Brain microvascular endothelial cell (primary cell): ENCODE measurements at regions not wholly inside any gene's neighbourhood (a gene's known extent, or its start where the extent isn't known, plus 50 kb on each side); places are given as distances from the start of the nearest gene placed in this dataset.

Source experiments
- DNase-seq: peaks from one replicate; pipeline ENCODE4 v3.0.0-alpha.2; 2020
- H3K27ac ChIP-seq: fragments of 250-450 bp; sonication (Bioruptor Pico); 2 replicates; pipeline ENCODE4 v1.5.1; 2020; ENCODE audit warnings: mild to moderate bottlenecking, moderate library complexity
- H3K27me3 ChIP-seq: fragments of 250-450 bp; sonication (Bioruptor Pico); replicated peaks from 2 replicates; pipeline ENCODE4 v1.5.1; 2020; ENCODE audit warnings: mild to moderate bottlenecking
- H3K36me3 ChIP-seq: fragments of 250-450 bp; sonication (Bioruptor Pico); replicated peaks from 2 replicates; pipeline ENCODE4 v1.5.1; 2020; ENCODE audit warnings: mild to moderate bottlenecking
- H3K4me3 ChIP-seq: 2 replicates; pipeline ENCODE4 v1.5.1; 2011; ENCODE audit warnings: low read depth, mild to moderate bottlenecking, control low read depth, low read length, moderate library complexity
- CTCF ChIP-seq: IDR thresholded peaks from 2 replicates; pipeline ENCODE4 v1.5.1; 2011; ENCODE audit warnings: low read depth, mild to moderate bottlenecking, moderate library complexity, low read length, control low read depth, inconsistent platforms; ENCODE audit errors: missing control alignments
- in situ Hi-C: cut with HindIII; loops from 2 replicates; pipeline ENCODE4 v1.10.0; 2017; ENCODE audit warnings: low sequenced_read_pairs, low pct_ligation_motif_present

- in situ Hi-C loops, result no loop called here
- Histone ChIP-seq H3K4me3 (no peak overlapping the region), H3K36me3 (no peaks in the 10 kb centered on the region), H3K27me3 (no peaks in the 10 kb centered on the region), H3K27ac (no peak overlapping the region)
- TF ChIP-seq CTCF, result no peak
- DNase-seq, result no peak
Measured at GRCh38 chr7:91596287-91596686, 284.2 kb downstream of the MTERF1 start.

- in situ Hi-C loops, result no loop called here
- no peaks in the 10 kb centered on the region for H3K27me3 ChIP-seq
- no peak for TF ChIP-seq CTCF
- H3K27ac ChIP-seq, result no peak overlapping the region
- no peaks in the 10 kb centered on the region for H3K36me3 ChIP-seq
- no peak for DNase-seq
- H3K4me3 ChIP-seq, result no peak overlapping the region
Measured at GRCh38 chr7:91598791-91599190, 281.7 kb downstream of the MTERF1 start.

GRCh38 chr7:91600112-91600511 is 280.4 kb downstream of the MTERF1 start:
- H3K36me3 ChIP-seq, result no peaks in the 10 kb centered on the region
- TF ChIP-seq CTCF, result no peak
- in situ Hi-C loops, result no loop called here
- H3K27me3 ChIP-seq, result no peaks in the 10 kb centered on the region
- no peak for DNase-seq
- H3K27ac ChIP-seq, result no peak overlapping the region
- H3K4me3 ChIP-seq, result no peak overlapping the region

GRCh38 chr7:91603707-91604106 is 276.8 kb downstream of the MTERF1 start:
- in situ Hi-C loops, result no loop called here
- Histone ChIP-seq H3K4me3 (no peak overlapping the region), H3K27me3 (no peaks in the 10 kb centered on the region), H3K27ac (no peak overlapping the region), H3K36me3 (no peaks in the 10 kb centered on the region)
- no peak for TF ChIP-seq CTCF
- DNase-seq, result no peak

- H3K4me3 ChIP-seq, result no peak overlapping the region
- TF ChIP-seq CTCF, result no peak
- DNase-seq, result no peak
- no peaks in the 10 kb centered on the region for H3K27me3 ChIP-seq
- in situ Hi-C loops, result no loop called here
- no peak overlapping the region for H3K27ac ChIP-seq
- H3K36me3 ChIP-seq, result no peaks in the 10 kb centered on the region
Measured at GRCh38 chr7:91608606-91609005, 271.9 kb downstream of the MTERF1 start.

- H3K27ac ChIP-seq, result no peak overlapping the region
- H3K36me3 ChIP-seq, result no peaks in the 10 kb centered on the region
- in situ Hi-C loops, result no loop called here
- no peak for TF ChIP-seq CTCF
- no peak overlapping the region for H3K4me3 ChIP-seq
- H3K27me3 ChIP-seq, result no peaks in the 10 kb centered on the region
- no peak for DNase-seq
Measured at GRCh38 chr7:91609525-91609924, 271.0 kb downstream of the MTERF1 start.
